ENCODE measurements at regions not wholly inside any gene's neighbourhood (a gene's known extent, or its start where the extent isn't known, plus 50 kb on each side); places are given as distances from the start of the nearest gene placed in this dataset.

GRCh38 chr12:73629893-73630831 is 907.5 kb upstream of the ATXN7L3B start:
- Histone ChIP-seq H3K9ac (ENCODE audit: low read depth in 1 of 2, low read length in 2 of 2) (no peak overlapping the region), H3K27ac (ENCODE audit: low read depth in 1 of 2, low read length in 2 of 2) (no peak overlapping the region), H3K36me3 (ENCODE audit: control insufficient read depth in 4 of 4, insufficient read depth in 3 of 4, low read depth in 1 of 4, low read length in 3 of 4) (no peaks in the 10 kb centered on the region), H3K4me3 (ENCODE audit: low read depth in 1 of 3, low read length in 3 of 3) (no peak overlapping the region), H3K9me3 (ENCODE audit: control insufficient read depth in 4 of 4, low read length in 3 of 4) (no peaks in the 10 kb centered on the region), H3K4me1 (ENCODE audit: control insufficient read depth in 4 of 4, insufficient read depth in 4 of 4, low read length in 3 of 4) (no peaks in the 10 kb centered on the region), H3K27me3 (ENCODE audit: control insufficient read depth in 4 of 4, insufficient read depth in 4 of 4, low read length in 3 of 4) (no peaks in the 10 kb centered on the region)
- no peak for DNase-seq (ENCODE audit: low spot score)
- WGBS = 58% methylated on average over 4 of the region's 4 CpGs
- TF ChIP-seq NR2F2 (IDR thresholded peaks at IDR 0.05) (no peak), EGR1 (IDR thresholded peaks at IDR 0.05; ENCODE audit: low read depth in 2 of 2) (no peak), JUND (IDR thresholded peaks at IDR 0.05) (no peak), YY1 (IDR thresholded peaks at IDR 0.05) (no peak), CTCF (IDR thresholded peaks at IDR 0.05; ENCODE audit: low read depth, low read length, missing input control) (no peak), RAD21 (IDR thresholded peaks at IDR 0.05) (no peak), ATF3 (IDR thresholded peaks at IDR 0.05) (no peak), RXRA (IDR thresholded peaks at IDR 0.05) (no peak), GABPA (IDR thresholded peaks at IDR 0.05 in 1 of 2, conservative IDR thresholded peaks at IDR 0.05 in 1 of 2) (no peak), SP1 (IDR thresholded peaks at IDR 0.05) (no peak), TAF1 (conservative IDR thresholded peaks at IDR 0.05) (no peak), ZBTB33 (IDR thresholded peaks at IDR 0.05) (no peak), HNF4G (IDR thresholded peaks at IDR 0.05) (no peak), HNF4A (conservative IDR thresholded peaks at IDR 0.05) (no peak), FOXA1 (IDR thresholded peaks at IDR 0.05) (no peak), FOXA2 (IDR thresholded peaks at IDR 0.05) (no peak), MAX (IDR thresholded peaks at IDR 0.05) (no peak), REST (IDR thresholded peaks at IDR 0.05) (no peak)
